ENCODE measurements at regions not wholly inside any gene's neighbourhood (a gene's known extent, or its start where the extent isn't known, plus 50 kb on each side); places are given as distances from the start of the nearest gene placed in this dataset.

DNA sequence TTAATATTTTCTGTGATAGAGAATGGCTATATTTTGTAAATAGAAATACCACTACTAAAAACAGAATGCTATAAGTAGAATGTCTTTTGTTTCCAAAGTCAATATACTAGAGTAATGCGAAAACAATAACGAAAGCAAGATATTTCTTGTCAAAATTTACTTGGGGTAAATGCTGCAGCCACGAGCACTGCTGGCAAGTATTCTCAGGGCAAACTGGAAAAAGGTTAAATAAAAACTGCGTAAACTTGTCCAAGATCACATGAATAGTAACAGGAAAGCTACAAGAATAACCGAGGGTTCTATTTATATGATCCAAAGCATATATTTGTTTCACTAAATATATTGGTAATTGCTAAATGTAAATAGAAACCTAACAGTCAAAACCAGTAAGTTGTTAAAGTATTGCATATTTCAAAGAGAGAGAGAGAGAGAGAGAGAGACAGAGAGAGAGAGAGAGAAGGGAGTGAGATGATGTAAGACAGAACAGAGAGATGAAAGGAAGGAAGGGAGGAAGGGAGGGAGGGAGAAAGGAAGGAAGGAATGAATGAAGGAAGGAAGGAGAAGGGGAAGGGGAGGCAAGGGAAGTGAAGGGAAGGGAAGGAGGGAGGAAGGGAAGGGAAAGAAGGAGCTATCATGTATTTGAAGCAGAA is 231.7 kb downstream of the KCNC2 start:
- no peak for ATAC-seq
- no peak for TF ChIP-seq PATZ1 (CRISPR knock-in tag; IDR thresholded peaks at IDR 0.05; ENCODE audit: borderline replicate concordance)
- TF ChIP-seq ESRRG (CRISPR knock-in tag; IDR thresholded peaks at IDR 0.05): no peak
- TF ChIP-seq SNAI2 (CRISPR knock-in tag; IDR thresholded peaks at IDR 0.05): no peak
- TF ChIP-seq TOX (CRISPR knock-in tag; IDR thresholded peaks at IDR 0.05; ENCODE audit: borderline replicate concordance): 0 out of 2 replicates have a peak, but pooled peaks have one; percentile 39
- TF ChIP-seq PPARA (CRISPR knock-in tag; IDR thresholded peaks at IDR 0.05; ENCODE audit: borderline replicate concordance): no peak
- no peak for TF ChIP-seq CSDC2 (CRISPR knock-in tag; IDR thresholded peaks at IDR 0.05)

GRCh38 chr12:74980510-74980909 is 229.1 kb downstream of the KCNC2 start:
- ATAC-seq: peak; percentile 56; the same call in 2 of the 3 replicates
- TF ChIP-seq RARB (CRISPR knock-in tag; IDR thresholded peaks at IDR 0.05) (no peak), TSHZ2 (CRISPR knock-in tag; IDR thresholded peaks at IDR 0.05) (no peak), ZC3H10 (CRISPR knock-in tag; IDR thresholded peaks at IDR 0.05) (no peak), ISL1 (CRISPR knock-in tag; IDR thresholded peaks at IDR 0.05) (no peak), BACH2 (CRISPR knock-in tag; IDR thresholded peaks at IDR 0.05; ENCODE audit: borderline replicate concordance) (no peak), CREB5 (CRISPR knock-in tag; IDR thresholded peaks at IDR 0.05; ENCODE audit: low read depth) (no peak), TCF4 (CRISPR knock-in tag; IDR thresholded peaks at IDR 0.05; ENCODE audit: borderline replicate concordance) (no peak), TOX (CRISPR knock-in tag; IDR thresholded peaks at IDR 0.05; ENCODE audit: borderline replicate concordance) (no peak), ZNF8 (CRISPR knock-in tag; IDR thresholded peaks at IDR 0.05) (no peak), GLIS3 (CRISPR knock-in tag; IDR thresholded peaks at IDR 0.05) (no peak), ZNF565 (CRISPR knock-in tag; conservative IDR thresholded peaks at IDR 0.05; ENCODE audit: low read depth) (no peak), PPARA (CRISPR knock-in tag; IDR thresholded peaks at IDR 0.05; ENCODE audit: borderline replicate concordance) (no peak), ZFP30 (CRISPR knock-in tag; IDR thresholded peaks at IDR 0.05) (no peak), OSR1 (CRISPR knock-in tag; IDR thresholded peaks at IDR 0.05) (no peak), CSDC2 (CRISPR knock-in tag; IDR thresholded peaks at IDR 0.05) (no peak)
- TF ChIP-seq, protein P1, sequence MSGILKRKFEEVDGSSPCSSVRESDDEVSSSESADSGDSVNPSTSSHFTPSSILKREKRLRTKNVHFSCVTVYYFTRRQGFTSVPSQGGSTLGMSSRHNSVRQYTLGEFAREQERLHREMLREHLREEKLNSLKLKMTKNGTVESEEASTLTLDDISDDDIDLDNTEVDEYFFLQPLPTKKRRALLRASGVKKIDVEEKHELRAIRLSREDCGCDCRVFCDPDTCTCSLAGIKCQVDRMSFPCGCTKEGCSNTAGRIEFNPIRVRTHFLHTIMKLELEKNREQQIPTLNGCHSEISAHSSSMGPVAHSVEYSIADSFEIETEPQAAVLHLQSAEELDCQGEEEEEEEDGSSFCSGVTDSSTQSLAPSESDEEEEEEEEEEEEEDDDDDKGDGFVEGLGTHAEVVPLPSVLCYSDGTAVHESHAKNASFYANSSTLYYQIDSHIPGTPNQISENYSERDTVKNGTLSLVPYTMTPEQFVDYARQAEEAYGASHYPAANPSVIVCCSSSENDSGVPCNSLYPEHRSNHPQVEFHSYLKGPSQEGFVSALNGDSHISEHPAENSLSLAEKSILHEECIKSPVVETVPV (CRISPR knock-in tag; IDR thresholded peaks at IDR 0.05): no peak

DNA sequence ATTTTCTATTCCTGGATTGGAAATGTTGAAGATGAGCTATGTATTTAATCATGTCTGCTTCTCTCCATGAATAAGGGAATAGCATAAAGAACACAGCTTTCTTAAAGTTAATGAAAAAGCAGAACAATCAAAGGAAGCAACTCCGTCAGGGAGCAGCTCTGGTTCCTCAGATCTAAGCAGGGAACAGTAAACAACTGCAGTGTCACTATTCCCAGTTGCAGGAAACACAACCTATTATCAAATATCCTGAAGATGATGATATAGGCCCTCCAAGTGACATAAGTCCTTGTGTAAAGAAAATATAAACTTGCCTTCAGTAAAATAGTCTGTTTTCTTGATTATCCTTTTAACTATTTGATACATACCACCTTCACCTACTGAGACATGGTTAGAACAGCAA is 228.1 kb downstream of the KCNC2 start:
- no peak for ATAC-seq
- TF ChIP-seq OSR1 (CRISPR knock-in tag; IDR thresholded peaks at IDR 0.05) (no peak), ARNTL (CRISPR knock-in tag; IDR thresholded peaks at IDR 0.05; ENCODE audit: borderline replicate concordance, low read depth) (no peak), TCF4 (CRISPR knock-in tag; IDR thresholded peaks at IDR 0.05; ENCODE audit: borderline replicate concordance) (no peak), ZNF565 (CRISPR knock-in tag; conservative IDR thresholded peaks at IDR 0.05; ENCODE audit: low read depth) (no peak), PATZ1 (CRISPR knock-in tag; IDR thresholded peaks at IDR 0.05; ENCODE audit: borderline replicate concordance) (no peak), RARB (CRISPR knock-in tag; IDR thresholded peaks at IDR 0.05) (no peak), ISL1 (CRISPR knock-in tag; IDR thresholded peaks at IDR 0.05) (no peak)
